PFSK-1 (cell line): ENCODE measurements at regions not wholly inside any gene's neighbourhood (a gene's known extent, or its start where the extent isn't known, plus 50 kb on each side); places are given as distances from the start of the nearest gene placed in this dataset.

Experiments
- POLR2AphosphoS5 ChIP-seq: IDR thresholded peaks from 2 replicates; pipeline ENCODE4 v1.6.1; 2012; ENCODE audit warnings: low read depth, mild to moderate bottlenecking, control low read depth, low read length, moderate library complexity
- REST ChIP-seq, 2 experiments: IDR thresholded peaks; 2 replicates each; pipeline versions ENCODE4 v1.6.1 to v1.8.0; 2011 to 2012; ENCODE audit warnings: low read depth in 2 of 2, low read length in 2 of 2, control low read depth in 1 of 2, inconsistent platforms in 1 of 2, mild to moderate bottlenecking in 1 of 2, moderate library complexity in 1 of 2; ENCODE audit not compliant: insufficient read depth in 1 of 2
- SIN3A ChIP-seq: IDR thresholded peaks from 2 replicates; pipeline ENCODE4 v1.6.1; 2012; ENCODE audit warnings: mild to moderate bottlenecking, low read length, moderate library complexity, borderline replicate concordance; ENCODE audit not compliant: insufficient read depth
- TAF1 ChIP-seq: IDR thresholded peaks from 2 replicates; pipeline ENCODE4 v1.6.1; 2012; ENCODE audit warnings: low read length, control low read depth, borderline replicate concordance; ENCODE audit not compliant: insufficient read depth

DNA sequence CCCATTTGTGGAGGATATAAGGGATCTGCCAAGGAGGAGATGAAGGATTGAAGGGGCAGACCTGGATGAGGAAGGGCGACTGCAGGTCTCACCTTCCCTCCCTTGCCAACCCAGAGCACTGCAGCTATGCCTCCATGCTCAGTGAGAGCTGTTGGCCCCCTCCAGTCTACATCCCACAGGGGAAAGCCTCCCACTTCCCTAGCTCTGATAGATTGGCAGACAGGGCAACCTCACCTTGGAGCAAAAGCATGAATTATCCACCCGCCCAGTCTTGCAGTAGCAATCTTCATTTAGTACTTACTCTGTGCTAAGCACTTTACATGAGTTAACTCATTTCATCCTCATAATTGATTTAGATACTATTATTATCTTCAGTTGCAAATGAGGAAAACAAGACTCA lies 70.4 kb upstream of the SMNDC1 start:
- no peak for TF ChIP-seq POLR2AphosphoS5
- TF ChIP-seq SIN3A, result no peak
- no peak for TF ChIP-seq REST (IDR thresholded peaks at IDR 0.05; ENCODE audit: insufficient read depth in 1 of 2, low read depth in 2 of 2, low read length in 2 of 2)
- TF ChIP-seq TAF1, result no peak
